GM23338 (cell line): ENCODE measurements at regions not wholly inside any gene's neighbourhood (a gene's known extent, or its start where the extent isn't known, plus 50 kb on each side); places are given as distances from the start of the nearest gene placed in this dataset.

Source experiments
- ATAC-seq: fragments of 200-7000 bp; cut with Tn5 transposase; 3 replicates; pipeline ENCODE4 v1.9.1; 2020
- DNase-seq: peaks from one replicate; pipeline ENCODE4 v3.0.0-alpha.2; 2015; ENCODE audit warnings: low spot score
- H2AFZ ChIP-seq: fragments of 200-600 bp; sonication (generic); 2 replicates; pipeline ENCODE4 v1.8.0; 2016; ENCODE audit warnings: antibody characterized with exemption, mild to moderate bottlenecking, moderate library complexity
- H3F3A ChIP-seq: fragments of 200-600 bp; sonication (generic); replicated peaks from 2 replicates; pipeline ENCODE4 v1.8.0; 2017; ENCODE audit warnings: antibody characterized with exemption, mixed run types, low read depth
- H3K27ac ChIP-seq: fragments of 200-600 bp; sonication (generic); 2 replicates; pipeline ENCODE4 v1.6.1; 2016; ENCODE audit warnings: low read depth
- H3K27me3 ChIP-seq: fragments of 200-600 bp; sonication (generic); 2 replicates; pipeline ENCODE4 v1.8.0; 2016; ENCODE audit warnings: mild to moderate bottlenecking, mixed run types, moderate library complexity; ENCODE audit not compliant: insufficient read depth
- H3K36me3 ChIP-seq: fragments of 200-600 bp; sonication (generic); 2 replicates; pipeline ENCODE4 v1.8.0; 2016; ENCODE audit warnings: mild to moderate bottlenecking; ENCODE audit not compliant: insufficient read depth
- H3K4me1 ChIP-seq: fragments of 200-600 bp; sonication (generic); 2 replicates; pipeline ENCODE4 v1.8.0; 2016; ENCODE audit warnings: mild to moderate bottlenecking, moderate library complexity; ENCODE audit not compliant: insufficient read depth
- H3K4me2 ChIP-seq: fragments of 200-600 bp; sonication (generic); 2 replicates; pipeline ENCODE4 v1.7.1; 2017; ENCODE audit warnings: mixed run types
- H3K4me3 ChIP-seq: fragments of 200-600 bp; sonication (generic); 2 replicates; pipeline ENCODE4 v1.6.1; 2016; ENCODE audit warnings: mixed run types
- H3K79me2 ChIP-seq: fragments of 200-600 bp; sonication (generic); replicated peaks from 2 replicates; pipeline ENCODE4 v1.8.0; 2017; ENCODE audit warnings: mild to moderate bottlenecking; ENCODE audit not compliant: insufficient read depth
- H3K9me2 ChIP-seq: fragments of 200-600 bp; sonication (generic); 2 replicates; pipeline ENCODE4 v1.8.0; 2017; ENCODE audit not compliant: insufficient read depth
- H4K20me1 ChIP-seq: fragments of 200-600 bp; sonication (generic); replicated peaks from 2 replicates; pipeline ENCODE4 v1.8.0; 2017; ENCODE audit warnings: mild to moderate bottlenecking; ENCODE audit not compliant: insufficient read depth
- H3K27ac Mint-ChIP-seq: 2 replicates; pipeline ENCODE4 v1.8.0; 2020; ENCODE audit warnings: inconsistent platforms, mild to moderate bottlenecking, moderate library complexity, mixed read lengths
- H3K27me3 Mint-ChIP-seq: 3 replicates; pipeline ENCODE4 v1.8.0; 2022; ENCODE audit warnings: low read depth, mild to moderate bottlenecking, moderate library complexity, mixed read lengths, inconsistent platforms; ENCODE audit not compliant: insufficient read depth, poor library complexity
- H3K36me3 Mint-ChIP-seq: 3 replicates; pipeline ENCODE4 v1.8.0; 2021; ENCODE audit warnings: low read depth, mild to moderate bottlenecking, inconsistent platforms, moderate library complexity, mixed read lengths
- H3K4me1 Mint-ChIP-seq: 3 replicates; pipeline ENCODE4 v1.8.0; 2020; ENCODE audit warnings: mild to moderate bottlenecking, inconsistent platforms, mixed read lengths
- H3K4me3 Mint-ChIP-seq: 3 replicates; pipeline ENCODE4 v1.8.0; 2021; ENCODE audit warnings: moderate library complexity, mild to moderate bottlenecking, inconsistent platforms, mixed read lengths
- H3K9me3 Mint-ChIP-seq: 3 replicates; pipeline ENCODE4 v1.8.0; 2020; ENCODE audit warnings: moderate library complexity, mild to moderate bottlenecking, inconsistent platforms, mixed read lengths
- EZH2 ChIP-seq: fragments of 200-600 bp; sonication (generic); IDR thresholded peaks from one replicate; pipeline ENCODE4 v1.8.0; 2017; ENCODE audit warnings: antibody characterized with exemption, mild to moderate bottlenecking, low read depth; ENCODE audit not compliant: unreplicated experiment
- EZH2phosphoT487 ChIP-seq: fragments of 200-600 bp; sonication (generic); IDR thresholded peaks from one replicate; pipeline ENCODE4 v1.8.1; 2018; ENCODE audit warnings: antibody characterized with exemption; ENCODE audit not compliant: unreplicated experiment
- JUNB ChIP-seq: IDR thresholded peaks from one replicate; pipeline ENCODE4 v1.6.1; 2016; ENCODE audit warnings: antibody characterized with exemption; ENCODE audit not compliant: unreplicated experiment
- NANOG ChIP-seq: IDR thresholded peaks from 2 replicates; pipeline ENCODE4 v1.6.1; 2016; ENCODE audit warnings: antibody characterized with exemption, borderline replicate concordance
- ZNF331 ChIP-seq: fragments of 250-450 bp; sonication (Bioruptor Pico); IDR thresholded peaks from 2 replicates; pipeline ENCODE4 v1.5.0; 2020; ENCODE audit warnings: low read depth, mild to moderate bottlenecking, moderate library complexity
- ZNF462 ChIP-seq: fragments of 250-450 bp; sonication (Bioruptor Pico); IDR thresholded peaks from 2 replicates; pipeline ENCODE4 v1.5.0; 2020; ENCODE audit warnings: mild to moderate bottlenecking, moderate library complexity
- TF ChIP-seq, protein P1 (sequence below), 2 experiments: fragments of 200-600 bp in 1 of 2; sonication (generic) in 1 of 2; conservative IDR thresholded peaks; 2 replicates each; pipeline versions ENCODE4 v1.5.1 to v1.6.1; 2016 to 2017; ENCODE audit warnings: antibody characterized with exemption in 2 of 2, low read depth in 2 of 2, mild to moderate bottlenecking in 2 of 2, moderate library complexity in 1 of 2

DNA sequence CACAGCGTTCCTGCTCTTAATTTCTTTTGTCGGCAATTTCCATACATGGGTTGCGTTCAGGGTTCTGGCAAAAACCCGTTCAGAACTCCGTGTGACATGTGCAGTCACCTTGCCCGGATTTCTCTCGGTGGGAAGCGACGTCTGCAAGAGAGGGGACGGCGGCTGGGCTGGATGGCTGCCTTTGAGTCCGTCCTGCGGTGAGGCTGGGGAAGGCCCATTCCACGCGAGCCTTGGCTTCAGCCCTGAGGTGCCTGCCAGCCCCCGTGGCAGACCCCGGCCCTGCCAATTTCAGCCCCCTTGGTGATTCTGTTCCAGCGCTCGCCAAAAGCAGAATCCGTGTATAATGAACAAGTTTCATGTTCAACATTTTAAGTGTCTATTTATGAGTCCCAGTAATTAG lies 72.6 kb upstream of the TSHZ3 start (continued):
- TF ChIP-seq ZNF462 (CRISPR knock-in tag), result no peak

DNA sequence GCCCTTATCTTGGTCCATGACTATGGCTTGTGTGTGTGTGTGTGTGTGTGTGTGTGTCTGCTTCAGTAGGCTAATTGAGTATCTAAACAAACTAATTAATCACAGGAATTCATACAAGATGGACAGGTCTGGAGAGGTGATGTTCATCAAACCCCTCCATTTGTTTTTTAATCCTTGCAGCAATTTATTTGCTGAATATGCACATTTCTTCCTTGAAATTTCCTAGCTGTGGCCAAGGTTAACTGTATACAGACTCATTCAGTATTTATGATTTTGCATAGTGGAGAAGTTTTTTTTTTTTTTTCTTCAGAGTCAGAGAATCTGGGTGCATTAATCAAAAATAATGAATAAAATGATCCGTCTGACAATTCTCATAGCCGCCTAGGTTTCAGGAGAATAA lies 74.7 kb upstream of the TSHZ3 start:
- Histone ChIP-seq H3K4me1 (peaks cover 43% of the 10 kb centered on the region), H4K20me1 (no peaks in the 10 kb centered on the region), H3K27ac (no peak overlapping the region), H3K27me3 (no peaks in the 10 kb centered on the region), H3F3A (peaks cover 14% of the 10 kb centered on the region), H3K4me2 (no peak overlapping the region), H3K9me2 (peaks cover 10% of the 10 kb centered on the region), H2AFZ (no peak overlapping the region), H3K4me3 (no peak overlapping the region), H3K79me2 (no peaks in the 10 kb centered on the region), H3K36me3 (no peaks in the 10 kb centered on the region)
- H3K36me3 Mint-ChIP-seq, result no peaks in the 10 kb centered on the region
- peaks cover 5% of the 10 kb centered on the region for H3K27me3 Mint-ChIP-seq
- H3K4me3 Mint-ChIP-seq, result no peak overlapping the region
- ATAC-seq (no peak), DNase-seq (no peak)
- no peaks in the 10 kb centered on the region for H3K9me3 Mint-ChIP-seq
- H3K27ac Mint-ChIP-seq, result no peak overlapping the region
- peaks cover 53% of the 10 kb centered on the region for H3K4me1 Mint-ChIP-seq
- TF ChIP-seq NANOG, result no peak
- no peak for TF ChIP-seq ZNF331
- TF ChIP-seq EZH2, result no peak
- TF ChIP-seq, protein P1, sequence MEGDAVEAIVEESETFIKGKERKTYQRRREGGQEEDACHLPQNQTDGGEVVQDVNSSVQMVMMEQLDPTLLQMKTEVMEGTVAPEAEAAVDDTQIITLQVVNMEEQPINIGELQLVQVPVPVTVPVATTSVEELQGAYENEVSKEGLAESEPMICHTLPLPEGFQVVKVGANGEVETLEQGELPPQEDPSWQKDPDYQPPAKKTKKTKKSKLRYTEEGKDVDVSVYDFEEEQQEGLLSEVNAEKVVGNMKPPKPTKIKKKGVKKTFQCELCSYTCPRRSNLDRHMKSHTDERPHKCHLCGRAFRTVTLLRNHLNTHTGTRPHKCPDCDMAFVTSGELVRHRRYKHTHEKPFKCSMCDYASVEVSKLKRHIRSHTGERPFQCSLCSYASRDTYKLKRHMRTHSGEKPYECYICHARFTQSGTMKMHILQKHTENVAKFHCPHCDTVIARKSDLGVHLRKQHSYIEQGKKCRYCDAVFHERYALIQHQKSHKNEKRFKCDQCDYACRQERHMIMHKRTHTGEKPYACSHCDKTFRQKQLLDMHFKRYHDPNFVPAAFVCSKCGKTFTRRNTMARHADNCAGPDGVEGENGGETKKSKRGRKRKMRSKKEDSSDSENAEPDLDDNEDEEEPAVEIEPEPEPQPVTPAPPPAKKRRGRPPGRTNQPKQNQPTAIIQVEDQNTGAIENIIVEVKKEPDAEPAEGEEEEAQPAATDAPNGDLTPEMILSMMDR (conservative IDR thresholded peaks at IDR 0.05; ENCODE audit: low read depth in 2 of 2), result no peak
- no peak for TF ChIP-seq JUNB
- no peak for TF ChIP-seq ZNF462 (CRISPR knock-in tag)
- no peak for TF ChIP-seq EZH2phosphoT487
